Kasumi-1 (cell line): ENCODE measurements at regions not wholly inside any gene's neighbourhood (a gene's known extent, or its start where the extent isn't known, plus 50 kb on each side); places are given as distances from the start of the nearest gene placed in this dataset.

Experiments
- DNase-seq, 2 experiments: peaks; one replicate each; lab custom pipeline; 2025; lab: John Stamatoyannopoulos, UW

- DNase-seq: peak; percentile 11 to 24
These were observed 111.0 kb upstream of the TGFBR2 start for GRCh38 chr3:30495172-30496065.

GRCh38 chr3:30496066-30496966 lies 110.1 kb upstream of the TGFBR2 start:
- DNase-seq: peak; percentile 3 to 10

GRCh38 chr3:30498587-30498967 lies 107.8 kb upstream of the TGFBR2 start:
- DNase-seq: no peak

- DNase-seq: no peak
These were observed 105.6 kb upstream of the TGFBR2 start for GRCh38 chr3:30500666-30501399.

GRCh38 chr3:30501526-30501925 lies 104.9 kb upstream of the TGFBR2 start:
- no peak for DNase-seq

GRCh38 chr3:30502051-30502741 lies 104.2 kb upstream of the TGFBR2 start:
- DNase-seq: no peak

GRCh38 chr3:30502742-30503073 lies 103.7 kb upstream of the TGFBR2 start:
- DNase-seq: no peak

- DNase-seq: no peak
These were observed 103.0 kb upstream of the TGFBR2 start for GRCh38 chr3:30503446-30503845.

- no peak for DNase-seq
These were observed 101.5 kb upstream of the TGFBR2 start for GRCh38 chr3:30504939-30505338.

GRCh38 chr3:30505866-30506520 lies 100.4 kb upstream of the TGFBR2 start:
- DNase-seq: no peak

GRCh38 chr3:30508339-30508738 lies 98.1 kb upstream of the TGFBR2 start:
- no peak for DNase-seq

GRCh38 chr3:30510596-30510995 lies 95.8 kb upstream of the TGFBR2 start:
- no peak for DNase-seq

GRCh38 chr3:30511524-30512251 lies 94.7 kb upstream of the TGFBR2 start:
- DNase-seq: peak; percentile 8 to 9

- DNase-seq: no peak
These were observed 93.8 kb upstream of the TGFBR2 start for GRCh38 chr3:30512576-30512975.

GRCh38 chr3:30513374-30514152 lies 92.8 kb upstream of the TGFBR2 start:
- no peak for DNase-seq

- DNase-seq: no peak
These were observed 90.2 kb upstream of the TGFBR2 start for GRCh38 chr3:30516238-30516637.

- DNase-seq: no peak
These were observed 88.1 kb upstream of the TGFBR2 start for GRCh38 chr3:30518181-30518864.

- no peak for DNase-seq
These were observed 87.5 kb upstream of the TGFBR2 start for GRCh38 chr3:30518872-30519271.

- no peak for DNase-seq
These were observed 85.7 kb upstream of the TGFBR2 start for GRCh38 chr3:30520699-30521098.
